ENCODE measurements at regions not wholly inside any gene's neighbourhood (a gene's known extent, or its start where the extent isn't known, plus 50 kb on each side); places are given as distances from the start of the nearest gene placed in this dataset.

DNA sequence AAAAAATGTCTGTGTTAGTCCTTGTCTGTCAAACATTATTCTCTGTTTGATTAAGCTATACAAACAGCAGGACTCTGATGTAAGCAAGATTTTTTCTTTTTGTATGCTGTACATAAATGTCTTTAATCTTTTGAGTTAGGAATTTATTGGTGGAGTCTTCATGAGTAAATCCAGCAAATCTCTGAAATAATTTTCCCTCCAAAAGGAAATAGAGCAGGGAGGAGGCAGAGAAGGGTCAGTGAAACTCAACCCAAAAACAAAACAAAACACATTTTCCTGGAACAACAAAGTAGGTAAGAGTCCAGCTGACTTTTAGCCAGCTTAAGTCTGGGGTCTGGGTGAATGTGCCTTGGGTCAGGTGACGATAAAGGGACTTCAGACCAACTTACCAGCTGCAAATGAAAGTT is 113.7 kb downstream of the FOXA2 start:
- ATAC-seq: no peak
- WGBS, 3 donors: 18 to 31% (median 30%) methylated on average over 1 of the region's 1 CpG
- DNase-seq: no peak
- Histone ChIP-seq H3K27me3 (ENCODE audit: insufficient read depth in 3 of 3, low read length in 2 of 3) (peaks cover 0 to 9% (median 0%) of the 10 kb centered on the region in 3 donors), H3K9me3 (no peaks in the 10 kb centered on the region), H3K4me1 (no peaks in the 10 kb centered on the region), H3K36me3 (ENCODE audit: insufficient read depth in 1 of 2, low read depth in 1 of 2) (no peaks in the 10 kb centered on the region), H3K4me3 (no peak overlapping the region), H3K27ac (no peak overlapping the region)
- intact Hi-C loops (cut with DNase I): no loop called here
- TF ChIP-seq, protein P1, sequence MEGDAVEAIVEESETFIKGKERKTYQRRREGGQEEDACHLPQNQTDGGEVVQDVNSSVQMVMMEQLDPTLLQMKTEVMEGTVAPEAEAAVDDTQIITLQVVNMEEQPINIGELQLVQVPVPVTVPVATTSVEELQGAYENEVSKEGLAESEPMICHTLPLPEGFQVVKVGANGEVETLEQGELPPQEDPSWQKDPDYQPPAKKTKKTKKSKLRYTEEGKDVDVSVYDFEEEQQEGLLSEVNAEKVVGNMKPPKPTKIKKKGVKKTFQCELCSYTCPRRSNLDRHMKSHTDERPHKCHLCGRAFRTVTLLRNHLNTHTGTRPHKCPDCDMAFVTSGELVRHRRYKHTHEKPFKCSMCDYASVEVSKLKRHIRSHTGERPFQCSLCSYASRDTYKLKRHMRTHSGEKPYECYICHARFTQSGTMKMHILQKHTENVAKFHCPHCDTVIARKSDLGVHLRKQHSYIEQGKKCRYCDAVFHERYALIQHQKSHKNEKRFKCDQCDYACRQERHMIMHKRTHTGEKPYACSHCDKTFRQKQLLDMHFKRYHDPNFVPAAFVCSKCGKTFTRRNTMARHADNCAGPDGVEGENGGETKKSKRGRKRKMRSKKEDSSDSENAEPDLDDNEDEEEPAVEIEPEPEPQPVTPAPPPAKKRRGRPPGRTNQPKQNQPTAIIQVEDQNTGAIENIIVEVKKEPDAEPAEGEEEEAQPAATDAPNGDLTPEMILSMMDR (IDR thresholded peaks at IDR 0.05): no peak

DNA sequence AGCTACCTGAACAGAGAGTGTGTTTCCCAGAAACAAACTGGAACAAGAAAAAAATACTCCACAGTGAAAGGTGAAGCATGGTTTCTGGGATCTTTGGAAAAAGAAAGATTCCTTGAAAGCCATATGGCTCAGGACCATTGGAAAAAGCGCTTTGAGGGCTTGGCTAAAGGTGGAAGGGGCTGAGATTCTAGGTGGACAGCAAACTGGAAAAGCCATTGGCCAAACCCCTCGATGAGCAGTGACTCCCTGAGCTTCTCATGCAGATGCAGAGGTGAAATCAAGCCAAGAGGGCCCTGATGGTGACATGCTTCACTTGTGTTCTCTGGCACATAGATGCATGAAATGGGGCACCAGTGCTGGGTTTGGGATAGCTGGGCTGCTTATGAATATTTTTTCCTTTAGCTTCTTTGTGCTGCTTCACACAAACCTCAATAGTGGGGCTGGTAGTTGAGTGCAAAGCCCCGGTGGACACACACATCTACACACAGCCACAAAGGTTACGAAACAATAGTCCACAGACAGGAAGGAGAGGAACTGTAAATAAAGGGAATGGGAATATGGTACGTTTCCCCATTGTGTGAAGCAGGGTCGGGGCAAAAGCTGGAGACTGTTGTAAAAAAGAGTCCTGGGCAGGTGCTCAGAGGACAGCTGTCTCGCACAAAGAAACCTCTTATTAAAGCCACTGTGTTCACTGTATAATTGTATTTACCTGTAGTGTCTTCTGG is 117.8 kb downstream of the FOXA2 start:
- Histone ChIP-seq H3K27me3 (ENCODE audit: insufficient read depth in 3 of 3, low read length in 2 of 3) (peaks cover 0 to 10% (median 0%) of the 10 kb centered on the region in 3 donors), H3K4me1 (no peaks in the 10 kb centered on the region), H3K36me3 (ENCODE audit: insufficient read depth in 1 of 2, low read depth in 1 of 2) (no peaks in the 10 kb centered on the region), H3K27ac (no peak overlapping the region), H3K4me3 (no peak overlapping the region), H3K9me3 (no peaks in the 10 kb centered on the region)
- no peak for ATAC-seq
- DNase-seq: no peak
- intact Hi-C loops (cut with DNase I): no loop called here
- TF ChIP-seq, protein P1 (IDR thresholded peaks at IDR 0.05): no peak
- whole genome bisulfite sequencing, 3 donors: 57 to 76% (median 67%) methylated on average over 7 of the region's 7 CpGs

DNA sequence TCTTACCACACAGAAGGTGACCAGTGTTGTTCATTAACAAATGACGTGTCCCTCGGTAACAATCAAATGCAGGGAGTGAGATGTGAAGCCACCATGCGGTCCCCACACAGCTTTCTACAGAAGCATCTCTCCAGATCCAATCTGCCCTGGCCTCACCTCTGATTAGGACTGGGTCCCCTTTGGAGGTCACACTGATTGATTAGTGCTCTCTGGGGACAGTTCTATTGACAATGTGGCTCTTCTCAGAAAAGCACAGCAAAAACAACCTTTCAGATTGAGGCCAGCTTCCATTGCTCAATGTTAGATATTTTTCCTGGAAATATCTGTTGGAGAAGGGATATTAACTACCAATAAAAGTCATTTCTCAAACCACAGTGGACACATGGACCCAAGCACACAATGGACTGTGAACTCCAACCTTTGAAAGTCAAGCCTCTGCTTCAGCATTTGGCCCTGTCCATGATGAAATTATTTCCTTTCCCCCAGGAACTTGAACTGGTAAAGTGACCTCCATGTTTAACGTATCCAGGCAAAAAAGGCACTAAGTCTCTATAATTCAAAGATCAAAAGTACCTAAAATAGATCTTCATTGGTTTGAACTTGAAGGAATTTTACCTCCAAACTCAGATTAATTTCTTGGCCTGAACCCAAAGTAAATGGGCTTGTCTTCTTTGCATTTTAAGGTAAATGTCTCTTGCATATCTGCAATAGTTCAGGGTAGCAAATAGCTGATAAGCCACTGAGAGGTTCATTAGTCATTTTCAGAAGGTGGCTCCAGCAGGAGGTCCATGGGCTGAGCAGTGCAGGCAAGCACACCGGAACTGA is 118.5 kb downstream of the FOXA2 start:
- H3K9me3 ChIP-seq: no peaks in the 10 kb centered on the region
- intact Hi-C loops (cut with DNase I): no loop called here
- no peak overlapping the region for H3K4me3 ChIP-seq
- H3K36me3 ChIP-seq (ENCODE audit: insufficient read depth in 1 of 2, low read depth in 1 of 2): no peaks in the 10 kb centered on the region
- ATAC-seq (no peak), DNase-seq (no peak)
- H3K27me3 ChIP-seq (ENCODE audit: insufficient read depth in 3 of 3, low read length in 2 of 3): peaks cover 0 to 10% (median 0%) of the 10 kb centered on the region in 3 donors
- no peak overlapping the region for H3K27ac ChIP-seq
- no peaks in the 10 kb centered on the region for H3K4me1 ChIP-seq
- TF ChIP-seq, protein P1 (IDR thresholded peaks at IDR 0.05): no peak
- WGBS, 3 donors: 79 to 84% (median 80%) methylated on average over 5 of the region's 5 CpGs

DNA sequence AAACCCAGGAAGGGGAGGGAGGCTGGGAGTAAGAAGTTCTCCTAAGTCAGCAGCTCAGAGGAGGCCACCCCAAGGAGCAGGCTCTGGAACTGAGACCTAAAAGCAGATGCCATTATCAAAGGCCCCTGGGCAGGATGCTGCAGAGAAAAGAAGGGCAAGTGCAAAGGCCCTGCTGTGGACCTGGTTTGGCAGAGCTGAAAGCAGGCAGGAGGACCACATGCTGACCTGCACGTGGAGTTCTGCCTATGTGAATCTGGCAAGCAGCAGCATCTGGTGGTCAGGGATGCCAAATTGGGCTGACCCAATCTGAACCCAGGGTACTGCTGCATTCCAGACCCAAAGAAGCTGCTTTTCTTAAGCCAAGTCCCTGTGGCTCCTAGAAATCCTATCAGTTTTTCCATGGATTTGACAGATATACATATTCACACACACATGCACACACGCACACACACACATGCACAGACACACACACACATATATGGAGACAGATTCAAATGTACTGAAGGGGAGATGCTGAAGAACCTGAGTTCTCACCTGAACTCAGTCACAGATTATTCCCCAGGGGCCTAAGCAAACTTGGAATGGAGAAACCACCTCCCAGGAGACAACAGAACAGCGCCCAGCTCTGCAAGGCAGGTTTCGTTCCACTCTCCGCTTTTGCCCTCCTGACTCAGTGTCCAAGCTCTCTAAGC is 119.9 kb downstream of the FOXA2 start:
- ATAC-seq (no peak), DNase-seq (no peak)
- Histone ChIP-seq H3K4me1 (no peaks in the 10 kb centered on the region), H3K27ac (no peak overlapping the region), H3K36me3 (ENCODE audit: insufficient read depth in 1 of 2, low read depth in 1 of 2) (no peaks in the 10 kb centered on the region), H3K27me3 (ENCODE audit: insufficient read depth in 3 of 3, low read length in 2 of 3) (peaks cover 0 to 10% (median 0%) of the 10 kb centered on the region in 3 donors), H3K4me3 (no peak overlapping the region), H3K9me3 (no peaks in the 10 kb centered on the region)
- TF ChIP-seq, protein P1 (IDR thresholded peaks at IDR 0.05): no peak
- intact Hi-C loops (cut with DNase I): no loop called here
- 73 to 81% (median 77%) methylated on average over 5 of the region's 5 CpGs for WGBS, 3 donors
